ENCODE measurements at regions not wholly inside any gene's neighbourhood (a gene's known extent, or its start where the extent isn't known, plus 50 kb on each side); places are given as distances from the start of the nearest gene placed in this dataset.

DNA sequence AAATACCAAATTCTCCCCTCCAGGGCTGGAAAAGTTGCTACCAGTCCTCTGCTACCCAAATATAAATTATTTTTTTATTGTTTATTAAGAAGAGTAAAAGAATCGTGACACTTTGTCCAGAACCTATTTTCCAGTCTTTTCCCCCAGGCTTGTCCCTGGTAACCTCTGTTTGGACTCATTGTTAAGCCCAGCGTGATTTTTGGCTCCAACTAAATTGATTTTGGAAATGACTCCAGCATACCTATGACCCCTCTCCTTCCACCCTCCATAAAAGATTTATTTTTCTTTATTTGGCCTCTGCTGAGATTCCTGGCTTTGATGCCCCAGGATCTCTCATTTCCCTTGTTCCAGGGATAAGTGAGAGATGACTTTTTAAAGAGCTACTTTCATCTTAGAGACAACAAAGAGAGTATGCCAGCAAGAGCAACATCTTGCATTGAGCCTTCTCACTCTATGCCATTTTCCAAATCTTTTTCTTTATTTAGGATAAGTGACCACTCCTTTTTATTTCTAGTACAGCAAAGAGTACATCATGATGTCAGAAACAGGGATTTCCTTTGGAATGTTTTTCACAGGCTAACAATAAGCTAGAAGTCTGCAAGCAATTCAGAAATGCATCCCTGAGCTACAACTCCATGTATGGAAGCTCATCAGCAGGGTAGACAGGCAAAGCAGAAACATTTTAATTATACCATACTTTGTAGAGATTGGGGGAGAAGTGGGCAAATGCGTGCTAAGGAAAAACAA, 75.8 kb downstream of the DAD1 start:
- in situ Hi-C loops (cut with HindIII; ENCODE audit: low pct_ligation_motif_present, low pct_unique_long_range_greater_than_20kb, low sequenced_read_pairs): no loop called here
- no peak for DNase-seq

DNA sequence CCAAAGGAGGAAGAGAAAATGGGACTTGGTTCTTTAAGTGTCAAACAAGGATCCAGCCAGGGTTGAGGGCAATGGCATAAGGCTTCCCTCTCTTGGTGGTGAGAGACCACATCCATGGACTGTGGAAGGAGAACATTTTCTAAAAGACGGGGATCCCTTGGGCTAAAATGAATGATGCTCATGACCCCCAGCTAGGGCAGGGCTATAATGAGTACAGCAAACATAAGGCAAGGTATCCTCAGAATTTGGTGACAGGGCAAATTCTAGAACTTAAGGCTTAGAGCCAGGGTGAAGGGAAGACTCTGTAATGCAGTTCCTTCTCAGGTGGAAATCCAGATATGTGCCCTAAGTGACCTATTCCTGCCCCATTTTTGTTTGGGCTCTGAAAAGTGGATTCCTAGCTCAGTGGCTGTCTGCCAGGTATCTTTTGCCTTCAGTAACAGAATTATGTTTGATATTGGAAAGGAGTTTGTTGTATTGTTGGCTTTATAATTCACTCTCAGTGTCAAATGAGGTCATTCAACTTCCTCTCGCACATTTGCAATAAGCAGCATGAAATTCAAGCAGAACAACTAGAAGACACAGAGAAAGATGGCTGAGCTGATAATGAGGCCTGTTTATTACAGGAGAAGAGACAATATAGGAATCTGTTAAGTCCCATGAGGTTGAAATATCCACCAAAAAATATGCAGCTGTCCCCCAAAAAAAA, 76.8 kb downstream of the DAD1 start:
- no peak for DNase-seq
- in situ Hi-C loops (cut with HindIII; ENCODE audit: low pct_ligation_motif_present, low pct_unique_long_range_greater_than_20kb, low sequenced_read_pairs): no loop called here

- DNase-seq: no peak
- in situ Hi-C loops (cut with HindIII; ENCODE audit: low pct_ligation_motif_present, low pct_unique_long_range_greater_than_20kb, low sequenced_read_pairs): no loop called here
Measured at GRCh38 chr14:22510527-22511110, 78.4 kb downstream of the DAD1 start.

GRCh38 chr14:22509751-22510300, 79.2 kb downstream of the DAD1 start:
- in situ Hi-C loops (cut with HindIII; ENCODE audit: low pct_ligation_motif_present, low pct_unique_long_range_greater_than_20kb, low sequenced_read_pairs): no loop called here
- no peak for DNase-seq

DNA sequence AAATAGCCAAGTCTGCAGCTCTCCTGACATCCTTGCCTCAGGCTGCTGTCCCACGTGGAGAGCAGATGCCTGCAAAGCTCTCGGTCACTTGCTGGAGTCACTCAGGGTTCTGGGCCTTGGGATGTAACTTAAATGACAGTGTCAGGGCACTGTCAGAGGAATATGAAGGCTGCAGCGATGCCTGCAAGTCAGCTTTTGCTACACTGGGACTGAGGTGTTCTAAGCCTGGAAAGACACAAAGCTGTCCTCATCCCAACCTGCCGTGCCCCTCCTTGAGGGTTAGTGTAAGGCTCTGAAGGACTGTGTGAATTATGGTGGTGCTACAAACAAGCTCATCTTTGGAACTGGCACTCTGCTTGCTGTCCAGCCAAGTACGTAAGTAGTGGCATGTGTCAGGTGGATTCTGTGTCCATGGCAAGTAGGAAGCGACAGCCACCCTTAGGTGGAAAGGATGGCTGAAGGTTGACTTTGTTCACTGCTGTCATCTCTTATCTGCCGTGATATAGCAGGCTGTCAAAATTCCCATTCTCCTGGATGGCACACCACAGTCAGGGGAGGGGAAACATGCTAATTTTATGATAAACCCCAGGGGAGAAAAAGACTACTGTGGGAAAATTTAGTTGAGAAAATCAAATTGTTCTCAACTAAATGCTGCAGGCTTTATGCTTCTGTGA, 79.9 kb downstream of the DAD1 start:
- in situ Hi-C loops (cut with HindIII; ENCODE audit: low pct_ligation_motif_present, low pct_unique_long_range_greater_than_20kb, low sequenced_read_pairs): no loop called here
- DNase-seq: no peak

DNA sequence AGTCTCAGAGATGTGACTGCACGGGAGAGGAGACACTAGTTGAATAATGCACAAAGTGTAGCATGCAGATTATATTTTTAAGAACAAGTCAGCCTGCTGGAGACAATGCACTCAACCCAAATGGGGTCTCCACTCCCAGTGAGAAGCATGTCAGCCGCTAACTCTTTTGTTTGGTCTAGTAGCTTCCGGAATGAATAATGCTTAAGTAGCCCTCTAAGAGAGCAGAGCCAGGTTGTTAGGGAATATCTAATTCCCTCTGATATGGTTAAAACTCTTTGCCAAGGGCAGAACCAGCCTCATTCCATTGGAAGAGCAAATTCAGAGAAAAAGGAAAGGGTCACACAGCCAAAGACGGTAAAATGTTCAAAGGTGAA, 80.4 kb downstream of the DAD1 start:
- no peak for DNase-seq
- in situ Hi-C loops (cut with HindIII; ENCODE audit: low pct_ligation_motif_present, low pct_unique_long_range_greater_than_20kb, low sequenced_read_pairs): no loop called here

DNA sequence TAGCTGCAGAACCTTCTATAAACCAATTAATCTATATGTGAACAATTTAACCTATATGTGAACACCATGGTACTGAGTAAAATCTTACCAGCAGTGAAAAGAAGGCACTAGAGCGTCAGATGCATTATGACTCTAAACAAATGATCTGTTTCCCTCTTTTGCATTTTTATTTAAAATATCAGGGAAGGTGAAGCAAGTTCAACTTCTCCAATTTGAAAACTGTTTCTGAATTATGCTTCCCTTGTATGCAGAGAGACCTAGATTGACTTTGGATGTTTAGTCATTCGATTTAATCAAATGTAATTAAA, 80.9 kb downstream of the DAD1 start:
- in situ Hi-C loops (cut with HindIII; ENCODE audit: low pct_ligation_motif_present, low pct_unique_long_range_greater_than_20kb, low sequenced_read_pairs): no loop called here
- no peak for DNase-seq

GRCh38 chr14:22506778-22507351, 82.2 kb downstream of the DAD1 start:
- in situ Hi-C loops (cut with HindIII; ENCODE audit: low pct_ligation_motif_present, low pct_unique_long_range_greater_than_20kb, low sequenced_read_pairs): no loop called here
- DNase-seq: no peak

DNA sequence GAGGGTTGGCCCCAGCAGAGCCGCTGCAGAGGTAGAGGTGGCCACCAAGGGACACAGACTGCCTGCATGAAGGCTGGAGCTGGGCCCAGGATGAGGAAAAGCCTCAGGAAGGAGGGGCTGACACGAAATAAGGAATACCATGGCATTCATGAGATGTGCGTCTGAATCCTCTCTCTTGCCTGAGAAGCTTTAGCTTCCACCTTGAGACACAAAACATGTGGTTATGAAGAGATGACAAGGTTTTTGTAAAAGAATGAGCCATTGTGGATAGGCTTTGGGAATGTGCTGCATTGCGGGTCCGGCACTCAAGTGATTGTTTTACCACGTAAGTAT, 82.7 kb downstream of the DAD1 start:
- in situ Hi-C loops (cut with HindIII; ENCODE audit: low pct_ligation_motif_present, low pct_unique_long_range_greater_than_20kb, low sequenced_read_pairs): no loop called here

GRCh38 chr14:22505697-22506377, 83.2 kb downstream of the DAD1 start:
- DNase-seq: no peak
- in situ Hi-C loops (cut with HindIII; ENCODE audit: low pct_ligation_motif_present, low pct_unique_long_range_greater_than_20kb, low sequenced_read_pairs): no loop called here

More for the DNA sequence above, 82.7 kb downstream of the DAD1 start:
- no peak for DNase-seq

DNA sequence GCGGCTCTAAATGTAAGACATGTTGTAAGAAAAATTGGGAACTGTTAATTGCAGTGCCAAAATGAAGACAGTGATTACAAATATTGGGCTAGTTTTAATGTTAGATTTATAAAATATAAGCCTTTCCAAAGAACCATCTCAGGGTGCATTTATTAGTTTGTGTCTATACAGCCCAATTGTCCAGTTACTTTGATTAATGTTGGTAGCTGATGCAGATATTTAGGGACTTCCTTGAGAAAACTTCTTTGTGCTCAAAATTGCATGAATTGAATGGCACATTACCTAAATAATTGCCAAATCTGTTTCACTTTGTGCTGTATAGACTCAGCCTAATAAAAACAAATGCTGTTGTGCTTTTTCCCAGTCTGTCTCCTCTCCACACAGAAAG, 83.7 kb downstream of the DAD1 start:
- in situ Hi-C loops (cut with HindIII; ENCODE audit: low pct_ligation_motif_present, low pct_unique_long_range_greater_than_20kb, low sequenced_read_pairs): no loop called here
- no peak for DNase-seq

GRCh38 chr14:22502551-22502950, 86.5 kb downstream of the DAD1 start:
- DNase-seq: no peak
- in situ Hi-C loops (cut with HindIII; ENCODE audit: low pct_ligation_motif_present, low pct_unique_long_range_greater_than_20kb, low sequenced_read_pairs): no loop called here

GRCh38 chr14:22502007-22502406, 87.0 kb downstream of the DAD1 start:
- in situ Hi-C loops (cut with HindIII; ENCODE audit: low pct_ligation_motif_present, low pct_unique_long_range_greater_than_20kb, low sequenced_read_pairs): no loop called here
- no peak for DNase-seq

GRCh38 chr14:22500954-22501726, 87.9 kb downstream of the DAD1 start:
- no peak for DNase-seq
- in situ Hi-C loops (cut with HindIII; ENCODE audit: low pct_ligation_motif_present, low pct_unique_long_range_greater_than_20kb, low sequenced_read_pairs): no loop called here

- in situ Hi-C loops (cut with HindIII; ENCODE audit: low pct_ligation_motif_present, low pct_unique_long_range_greater_than_20kb, low sequenced_read_pairs): no loop called here
- no peak for DNase-seq
Measured at GRCh38 chr14:22500525-22500924, 88.5 kb downstream of the DAD1 start.

- DNase-seq: no peak
- in situ Hi-C loops (cut with HindIII; ENCODE audit: low pct_ligation_motif_present, low pct_unique_long_range_greater_than_20kb, low sequenced_read_pairs): no loop called here
Measured at GRCh38 chr14:22497671-22498093, 91.3 kb downstream of the DAD1 start.

- DNase-seq: no peak
- in situ Hi-C loops (cut with HindIII; ENCODE audit: low pct_ligation_motif_present, low pct_unique_long_range_greater_than_20kb, low sequenced_read_pairs): no loop called here
Measured at GRCh38 chr14:22497144-22497423, 91.9 kb downstream of the DAD1 start.

GRCh38 chr14:22494486-22495135, 94.4 kb downstream of the DAD1 start:
- in situ Hi-C loops (cut with HindIII; ENCODE audit: low pct_ligation_motif_present, low pct_unique_long_range_greater_than_20kb, low sequenced_read_pairs): no loop called here
- DNase-seq: no peak
